GM06990 (cell line): ENCODE measurements at regions not wholly inside any gene's neighbourhood (a gene's known extent, or its start where the extent isn't known, plus 50 kb on each side); places are given as distances from the start of the nearest gene placed in this dataset.

ENCODE experiments used
- DNase-seq: peaks from one replicate; pipeline ENCODE4 v3.0.0-alpha.2; 2011; ENCODE audit not compliant: insufficient read length; ENCODE audit errors: extremely low read depth
- H3K27me3 ChIP-seq: replicated peaks from 2 replicates; pipeline ENCODE4 v1.6.0; 2011; ENCODE audit warnings: low read length; ENCODE audit not compliant: control insufficient read depth, insufficient read depth
- H3K36me3 ChIP-seq: 2 replicates; pipeline ENCODE4 v1.5.1; 2011; ENCODE audit warnings: low read length; ENCODE audit not compliant: control insufficient read depth, insufficient read depth
- H3K4me3 ChIP-seq: replicated peaks from 2 replicates; pipeline ENCODE4 v1.5.1; 2011; ENCODE audit warnings: low read depth, mild to moderate bottlenecking, control low read depth, low read length
- CTCF ChIP-seq: IDR thresholded peaks from 2 replicates; pipeline ENCODE4 v1.5.1; 2011; ENCODE audit warnings: low read length, control low read depth, mild to moderate bottlenecking, inconsistent platforms; ENCODE audit not compliant: insufficient read depth, poor library complexity, severe bottlenecking

- H3K4me3 ChIP-seq: no peak overlapping the region
- no peak for TF ChIP-seq CTCF
- H3K27me3 ChIP-seq: no peaks in the 10 kb centered on the region; the same call in 1 of the 2 replicates
- no peak for DNase-seq
- H3K36me3 ChIP-seq: no peaks in the 10 kb centered on the region
These were observed 86.1 kb upstream of the POMGNT2 start for GRCh38 chr3:43192028-43192427.

GRCh38 chr3:43191116-43191515 lies 85.2 kb upstream of the POMGNT2 start:
- Histone ChIP-seq H3K4me3 (no peak overlapping the region), H3K36me3 (no peaks in the 10 kb centered on the region), H3K27me3 (no peaks in the 10 kb centered on the region; the same call in 1 of the 2 replicates)
- no peak for DNase-seq
- no peak for TF ChIP-seq CTCF

- DNase-seq: no peak
- no peaks in the 10 kb centered on the region; the same call in 1 of the 2 replicates for H3K27me3 ChIP-seq
- no peak for TF ChIP-seq CTCF
- no peaks in the 10 kb centered on the region for H3K36me3 ChIP-seq
- H3K4me3 ChIP-seq: no peak overlapping the region
These were observed 84.8 kb upstream of the POMGNT2 start for GRCh38 chr3:43190670-43191069.

- H3K36me3 ChIP-seq: no peaks in the 10 kb centered on the region
- H3K27me3 ChIP-seq: no peaks in the 10 kb centered on the region; the same call in 1 of the 2 replicates
- H3K4me3 ChIP-seq: no peak overlapping the region
- no peak for DNase-seq
- TF ChIP-seq CTCF: no peak
These were observed 82.1 kb upstream of the POMGNT2 start for GRCh38 chr3:43187836-43188479.

GRCh38 chr3:43185983-43186314 lies 80.1 kb upstream of the POMGNT2 start:
- no peak for TF ChIP-seq CTCF
- Histone ChIP-seq H3K4me3 (no peak overlapping the region), H3K27me3 (no peaks in the 10 kb centered on the region), H3K36me3 (no peaks in the 10 kb centered on the region)
- DNase-seq: no peak
